SKM-1 (cell line): ENCODE measurements at regions not wholly inside any gene's neighbourhood (a gene's known extent, or its start where the extent isn't known, plus 50 kb on each side); places are given as distances from the start of the nearest gene placed in this dataset.
"Not testable (repeated sequence)": the region's sequence is repeated elsewhere in the genome, so short reads cannot be mapped to it uniquely, and the experiment has no call there.

Experiments used
- DNase-seq: peaks from one replicate; lab custom pipeline; 2025; ENCODE audit not compliant: unreplicated experiment; lab: John Stamatoyannopoulos, UW

GRCh38 chr6:85866758-85867401 is 224.2 kb upstream of the SYNCRIP start:
- DNase-seq: no peak

- DNase-seq: no peak
These were observed 223.7 kb upstream of the SYNCRIP start for GRCh38 chr6:85866370-85866730.

- no peak for DNase-seq
These were observed 223.0 kb upstream of the SYNCRIP start for GRCh38 chr6:85865420-85866369.

GRCh38 chr6:85864453-85865401 is 222.0 kb upstream of the SYNCRIP start:
- DNase-seq: no peak

GRCh38 chr6:85856235-85856634 is 213.5 kb upstream of the SYNCRIP start:
- DNase-seq: no peak

- not testable (repeated sequence) for DNase-seq
These were observed 195.8 kb upstream of the SYNCRIP start for GRCh38 chr6:85838351-85839119.

GRCh38 chr6:85828973-85829372 is 186.3 kb upstream of the SYNCRIP start:
- DNase-seq: no peak

GRCh38 chr6:85826997-85827396 is 184.3 kb upstream of the SYNCRIP start:
- DNase-seq: no peak

GRCh38 chr6:85824329-85824728 is 181.6 kb upstream of the SYNCRIP start:
- DNase-seq: no peak

GRCh38 chr6:85810558-85810957 is 167.9 kb upstream of the SYNCRIP start:
- DNase-seq: no peak

GRCh38 chr6:85803721-85804120 is 161.0 kb upstream of the SYNCRIP start:
- no peak for DNase-seq

- no peak for DNase-seq
These were observed 159.5 kb upstream of the SYNCRIP start for GRCh38 chr6:85802162-85802561.

GRCh38 chr6:85798931-85799652 is 156.4 kb upstream of the SYNCRIP start:
- DNase-seq: no peak

- no peak for DNase-seq
These were observed 155.3 kb upstream of the SYNCRIP start for GRCh38 chr6:85797993-85798392.

GRCh38 chr6:85795945-85796344 is 153.3 kb upstream of the SYNCRIP start:
- no peak for DNase-seq

- no peak for DNase-seq
These were observed 149.6 kb upstream of the SYNCRIP start for GRCh38 chr6:85792254-85792653.

GRCh38 chr6:85775883-85776282 is 133.2 kb upstream of the SYNCRIP start:
- no peak for DNase-seq

GRCh38 chr6:85772641-85773040 is 130.0 kb upstream of the SYNCRIP start:
- DNase-seq: no peak

GRCh38 chr6:85771925-85772430 is 129.3 kb upstream of the SYNCRIP start:
- DNase-seq: no peak

GRCh38 chr6:85771455-85771854 is 128.8 kb upstream of the SYNCRIP start:
- DNase-seq: no peak
